GM23338 (cell line): ENCODE measurements at regions not wholly inside any gene's neighbourhood (a gene's known extent, or its start where the extent isn't known, plus 50 kb on each side); places are given as distances from the start of the nearest gene placed in this dataset.

Experiments
- JUNB ChIP-seq: IDR thresholded peaks from one replicate; pipeline ENCODE4 v1.6.1; 2016; ENCODE audit warnings: antibody characterized with exemption; ENCODE audit not compliant: unreplicated experiment
- POLR2AphosphoS5 ChIP-seq: IDR thresholded peaks from 2 replicates; pipeline ENCODE4 v1.6.1; 2016; ENCODE audit warnings: antibody characterized with exemption, low read depth
- STAT1 ChIP-seq: IDR thresholded peaks from one replicate; pipeline ENCODE4 v1.6.1; 2016; ENCODE audit warnings: antibody characterized with exemption; ENCODE audit not compliant: unreplicated experiment
- ZNF331 ChIP-seq: fragments of 250-450 bp; sonication (Bioruptor Pico); IDR thresholded peaks from 2 replicates; pipeline ENCODE4 v1.5.0; 2020; ENCODE audit warnings: low read depth, mild to moderate bottlenecking, moderate library complexity
- ZNF462 ChIP-seq: fragments of 250-450 bp; sonication (Bioruptor Pico); IDR thresholded peaks from 2 replicates; pipeline ENCODE4 v1.5.0; 2020; ENCODE audit warnings: mild to moderate bottlenecking, moderate library complexity
- TF ChIP-seq, protein P1 (sequence below): IDR thresholded peaks from one replicate; pipeline ENCODE4 v1.6.1; 2018; ENCODE audit warnings: antibody characterized with exemption; ENCODE audit not compliant: unreplicated experiment

GRCh38 chr4:128682942-128683666 lies 126.4 kb upstream of the JADE1 start (continued):
- TF ChIP-seq, protein P1, sequence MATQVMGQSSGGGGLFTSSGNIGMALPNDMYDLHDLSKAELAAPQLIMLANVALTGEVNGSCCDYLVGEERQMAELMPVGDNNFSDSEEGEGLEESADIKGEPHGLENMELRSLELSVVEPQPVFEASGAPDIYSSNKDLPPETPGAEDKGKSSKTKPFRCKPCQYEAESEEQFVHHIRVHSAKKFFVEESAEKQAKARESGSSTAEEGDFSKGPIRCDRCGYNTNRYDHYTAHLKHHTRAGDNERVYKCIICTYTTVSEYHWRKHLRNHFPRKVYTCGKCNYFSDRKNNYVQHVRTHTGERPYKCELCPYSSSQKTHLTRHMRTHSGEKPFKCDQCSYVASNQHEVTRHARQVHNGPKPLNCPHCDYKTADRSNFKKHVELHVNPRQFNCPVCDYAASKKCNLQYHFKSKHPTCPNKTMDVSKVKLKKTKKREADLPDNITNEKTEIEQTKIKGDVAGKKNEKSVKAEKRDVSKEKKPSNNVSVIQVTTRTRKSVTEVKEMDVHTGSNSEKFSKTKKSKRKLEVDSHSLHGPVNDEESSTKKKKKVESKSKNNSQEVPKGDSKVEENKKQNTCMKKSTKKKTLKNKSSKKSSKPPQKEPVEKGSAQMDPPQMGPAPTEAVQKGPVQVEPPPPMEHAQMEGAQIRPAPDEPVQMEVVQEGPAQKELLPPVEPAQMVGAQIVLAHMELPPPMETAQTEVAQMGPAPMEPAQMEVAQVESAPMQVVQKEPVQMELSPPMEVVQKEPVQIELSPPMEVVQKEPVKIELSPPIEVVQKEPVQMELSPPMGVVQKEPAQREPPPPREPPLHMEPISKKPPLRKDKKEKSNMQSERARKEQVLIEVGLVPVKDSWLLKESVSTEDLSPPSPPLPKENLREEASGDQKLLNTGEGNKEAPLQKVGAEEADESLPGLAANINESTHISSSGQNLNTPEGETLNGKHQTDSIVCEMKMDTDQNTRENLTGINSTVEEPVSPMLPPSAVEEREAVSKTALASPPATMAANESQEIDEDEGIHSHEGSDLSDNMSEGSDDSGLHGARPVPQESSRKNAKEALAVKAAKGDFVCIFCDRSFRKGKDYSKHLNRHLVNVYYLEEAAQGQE = no peak
- TF ChIP-seq POLR2AphosphoS5 (peak; percentile 41; the same call in 1 of the 2 replicates), ZNF462 (CRISPR knock-in tag) (peak; percentile 85), ZNF331 (CRISPR knock-in tag) (no peak), JUNB (no peak), STAT1 (no peak)
